ENCODE measurements at regions not wholly inside any gene's neighbourhood (a gene's known extent, or its start where the extent isn't known, plus 50 kb on each side); places are given as distances from the start of the nearest gene placed in this dataset.
"Not testable (repeated sequence)": the region's sequence is repeated elsewhere in the genome, so short reads cannot be mapped to it uniquely, and the experiment has no call there.

DNA sequence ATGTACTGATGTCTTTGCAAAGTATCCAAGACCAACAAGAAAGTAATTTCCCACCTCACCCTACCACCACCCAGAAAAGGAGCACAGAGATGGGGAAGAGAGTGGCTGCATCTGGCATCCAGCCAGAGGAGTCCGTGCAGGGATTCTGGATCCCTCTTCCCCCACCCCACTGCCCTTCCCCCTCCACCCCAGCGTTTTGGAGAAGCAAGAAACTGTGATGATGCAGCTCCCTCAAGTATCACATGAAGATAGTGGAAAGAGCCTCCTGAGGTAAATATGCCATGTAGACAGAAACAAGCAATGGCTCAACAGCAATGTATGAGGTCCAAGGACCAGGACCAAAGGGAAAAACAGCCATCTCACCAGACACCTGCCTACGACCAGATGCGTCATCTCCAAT, 153.8 kb downstream of the DEPDC1B start:
- DNase-seq = no peak

DNA sequence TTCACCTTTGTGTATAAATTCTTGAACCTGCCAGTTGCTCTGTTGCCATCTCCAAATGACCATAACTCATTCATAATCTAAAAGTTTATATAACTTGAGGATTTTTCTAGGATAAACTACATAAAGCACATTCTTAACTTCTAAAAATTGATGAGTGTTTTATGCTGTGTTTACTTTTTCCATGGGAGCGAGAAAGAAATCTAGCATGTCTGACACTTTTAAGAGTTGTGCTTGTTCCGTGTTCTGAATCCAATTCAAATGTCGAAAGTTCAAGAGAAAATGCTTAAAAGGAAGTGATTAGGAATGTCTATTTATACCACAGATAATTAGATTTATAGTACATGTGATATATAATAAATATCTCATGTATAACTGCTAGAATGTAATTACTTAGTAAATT, 154.4 kb downstream of the DEPDC1B start:
- no peak for DNase-seq

GRCh38 chr5:60544142-60544541, 155.8 kb downstream of the DEPDC1B start:
- no peak for DNase-seq

GRCh38 chr5:60541980-60542379, 158.0 kb downstream of the DEPDC1B start:
- DNase-seq = no peak

DNA sequence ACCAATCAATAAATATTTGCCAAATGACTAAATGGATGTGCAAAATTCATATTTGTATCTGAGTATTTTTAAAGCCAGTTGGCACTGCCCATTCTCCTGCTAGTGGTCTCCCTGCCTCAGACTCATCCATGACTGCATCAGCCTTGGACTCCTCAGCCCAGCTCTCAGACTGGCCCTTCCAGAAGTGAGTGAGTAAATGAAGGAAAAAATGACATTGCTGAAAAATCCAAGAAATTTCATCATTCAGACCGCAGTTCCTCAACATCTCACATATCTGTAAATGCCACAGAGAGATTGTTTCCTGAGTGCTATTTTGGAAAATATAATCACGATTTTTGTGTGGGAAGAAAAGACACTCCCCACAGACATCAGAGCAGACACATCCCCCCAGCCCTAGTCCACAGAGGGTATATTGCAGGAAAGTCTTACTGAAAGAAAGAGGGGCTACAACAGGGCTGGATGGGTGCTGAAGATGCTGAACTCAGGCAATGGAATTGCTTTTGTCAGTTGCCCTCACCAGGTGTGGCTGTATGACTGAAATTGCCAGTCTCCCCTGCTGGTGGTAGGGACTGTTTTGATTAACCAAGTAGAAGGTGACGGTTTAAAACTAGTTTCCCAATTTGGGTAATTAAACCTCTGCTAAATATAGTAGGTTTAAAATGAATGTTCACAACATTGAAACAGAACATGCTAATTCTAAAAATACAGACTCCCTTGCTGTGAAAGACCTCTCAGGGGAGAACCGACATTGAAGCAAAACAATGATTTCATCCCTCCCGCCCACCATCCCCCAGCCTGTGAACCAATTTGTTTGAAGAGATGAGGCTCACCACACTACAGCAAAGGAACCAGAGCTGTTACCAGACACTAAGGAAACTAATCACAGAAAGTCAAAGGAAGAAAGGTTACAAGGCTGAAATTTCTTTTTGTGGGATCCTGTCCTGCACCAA, 158.8 kb downstream of the DEPDC1B start:
- DNase-seq = no peak

- DNase-seq = no peak
These were observed 160.8 kb downstream of the DEPDC1B start for GRCh38 chr5:60538955-60539866.

GRCh38 chr5:60538426-60538825, 161.5 kb downstream of the DEPDC1B start:
- DNase-seq = no peak

- DNase-seq = no peak
These were observed 164.0 kb downstream of the DEPDC1B start for GRCh38 chr5:60535951-60536350.

DNA sequence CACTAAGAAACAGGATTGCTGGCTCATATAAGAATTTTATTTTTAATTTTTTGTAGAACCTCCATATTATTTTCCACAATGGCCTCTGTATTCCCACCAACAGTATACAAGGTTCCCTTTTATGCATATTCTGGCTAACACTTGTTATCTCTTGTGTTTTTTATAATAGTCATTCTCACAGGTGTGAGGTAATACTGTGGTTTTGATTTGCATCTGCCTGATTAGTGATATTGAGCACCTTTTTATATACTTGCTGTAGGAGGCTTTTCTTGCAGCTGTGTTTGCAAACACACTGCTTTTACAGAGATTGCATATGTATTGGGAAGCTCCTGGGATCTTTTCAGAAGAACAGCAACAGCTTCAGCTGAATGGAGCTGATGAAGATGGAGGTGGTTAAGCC, 164.8 kb downstream of the DEPDC1B start:
- DNase-seq = no peak

DNA sequence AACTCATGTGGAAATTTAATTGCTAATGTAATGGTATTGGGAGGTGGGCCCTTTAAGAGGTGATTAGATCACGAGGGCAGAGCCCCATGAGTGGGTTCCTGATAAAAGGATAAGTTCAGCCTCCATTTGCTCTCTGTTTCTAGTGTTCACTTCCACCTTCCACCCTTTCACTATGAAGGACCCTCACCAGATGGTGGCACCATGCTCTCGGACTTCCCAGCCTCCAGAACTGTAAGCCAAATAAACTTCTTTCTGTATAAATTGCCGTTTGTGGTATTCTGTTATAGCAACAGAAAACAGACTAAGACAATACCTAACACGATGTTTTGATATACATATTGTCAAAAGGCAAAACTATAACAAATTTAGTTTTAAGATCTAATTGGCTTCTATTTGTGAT, 166.2 kb downstream of the DEPDC1B start:
- DNase-seq = no peak

- DNase-seq = not testable (repeated sequence)
These were observed 167.2 kb downstream of the DEPDC1B start for GRCh38 chr5:60532796-60533195.

DNA sequence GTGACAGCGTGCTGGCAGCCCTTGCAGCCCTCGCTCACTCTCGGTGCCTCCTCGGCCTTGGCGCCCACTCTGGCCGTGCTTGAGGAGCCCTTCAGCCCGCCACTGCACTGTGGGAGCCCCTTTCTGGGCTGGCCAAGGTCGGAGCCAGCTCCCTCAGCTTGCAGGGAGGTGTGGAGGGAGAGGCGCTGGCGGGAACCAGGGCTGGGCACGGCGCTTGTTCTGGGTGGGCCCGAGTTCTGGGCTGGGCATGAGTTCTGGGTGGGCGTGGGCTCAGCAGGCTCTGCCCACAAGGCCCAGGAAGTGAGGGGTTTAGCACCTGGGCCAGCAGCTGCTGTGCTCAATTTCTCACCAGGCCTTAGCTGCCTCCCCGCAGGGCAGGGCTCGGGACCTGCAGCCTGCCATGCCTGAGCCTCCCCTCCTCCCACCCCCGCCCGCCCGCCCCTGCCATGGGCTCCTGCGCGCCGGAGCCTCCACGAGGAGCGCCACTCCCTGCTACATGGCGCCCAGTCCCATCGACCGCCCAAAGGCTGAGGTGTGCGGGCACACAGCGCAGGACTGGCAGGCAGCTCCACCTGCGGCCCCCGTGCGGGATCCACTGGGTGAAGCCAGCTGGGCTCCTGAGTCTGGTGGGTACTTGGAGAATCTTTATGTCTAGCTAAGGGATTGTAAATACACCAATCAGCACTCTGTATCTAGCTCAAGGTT, 169.7 kb downstream of the DEPDC1B start:
- DNase-seq = not testable (repeated sequence)

DNA sequence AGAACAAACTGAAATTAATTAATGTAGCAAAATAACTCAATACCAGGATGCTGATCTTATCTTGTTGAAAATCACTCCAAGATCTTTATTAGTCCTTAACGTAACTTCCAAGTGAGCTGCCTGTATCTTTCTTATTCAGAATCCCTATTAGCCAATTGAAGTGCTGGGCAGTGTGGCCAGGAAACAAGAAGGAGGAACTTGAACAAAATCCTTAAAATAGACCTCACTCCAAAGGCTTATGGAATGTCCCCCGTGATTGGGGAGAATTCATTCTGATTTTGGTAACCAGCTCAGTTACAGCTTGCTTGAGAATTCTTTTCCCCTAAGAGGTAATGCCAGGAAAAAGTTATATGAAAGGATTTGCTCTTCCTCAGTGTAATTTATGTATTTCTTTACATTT, 171.0 kb downstream of the DEPDC1B start:
- no peak for DNase-seq

GRCh38 chr5:60527072-60527471, 172.9 kb downstream of the DEPDC1B start:
- no peak for DNase-seq

DNA sequence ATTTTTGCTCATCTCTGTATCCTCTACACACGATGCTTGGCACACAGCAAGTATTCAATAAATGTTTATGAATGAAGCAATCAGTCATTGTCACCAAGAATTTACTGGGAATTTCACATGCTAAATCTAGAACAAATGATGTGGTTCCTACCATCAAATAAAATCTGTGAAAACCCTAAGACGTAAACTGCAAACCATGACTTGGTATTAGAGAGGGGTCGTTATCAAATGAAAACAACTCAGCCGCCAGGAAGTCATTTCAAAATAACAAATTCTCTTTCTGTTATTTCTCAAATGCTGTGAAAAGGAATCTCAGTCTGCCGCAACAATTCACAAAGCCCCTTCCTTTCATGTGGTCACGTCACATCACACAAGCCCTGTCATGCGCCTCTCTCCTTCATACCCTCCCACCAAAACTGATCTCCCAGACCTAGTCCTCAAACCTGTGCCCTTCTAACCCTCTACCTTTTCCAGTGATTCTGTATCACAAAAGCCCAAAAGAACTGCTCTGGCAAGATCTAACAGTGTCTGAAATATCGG, 173.6 kb downstream of the DEPDC1B start:
- no peak for DNase-seq

GRCh38 chr5:60522292-60522905, 177.6 kb downstream of the DEPDC1B start:
- DNase-seq = no peak

GRCh38 chr5:60521376-60522291, 178.3 kb downstream of the DEPDC1B start:
- DNase-seq = no peak

- DNase-seq = no peak
These were observed 179.3 kb downstream of the DEPDC1B start for GRCh38 chr5:60520451-60521227.

DNA sequence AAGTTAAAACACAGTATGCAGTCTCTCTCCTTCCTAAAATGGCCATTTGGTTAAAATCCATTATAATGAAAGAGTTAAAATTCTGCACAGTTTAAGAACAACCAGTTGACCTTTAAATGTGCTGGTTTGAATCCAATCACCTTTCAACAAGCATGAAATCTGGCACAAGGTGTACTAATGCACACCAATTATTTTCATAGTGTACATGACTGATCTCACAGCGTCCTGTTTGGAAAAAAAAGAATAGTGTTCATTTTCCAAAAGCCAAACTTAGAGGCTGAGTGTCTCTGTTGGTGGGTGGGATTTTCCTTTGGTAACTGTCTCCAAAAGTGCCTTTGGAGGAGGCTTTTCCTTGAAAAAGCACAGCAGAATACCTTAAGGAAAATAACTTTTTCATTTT, 180.6 kb downstream of the DEPDC1B start:
- DNase-seq = no peak

DNA sequence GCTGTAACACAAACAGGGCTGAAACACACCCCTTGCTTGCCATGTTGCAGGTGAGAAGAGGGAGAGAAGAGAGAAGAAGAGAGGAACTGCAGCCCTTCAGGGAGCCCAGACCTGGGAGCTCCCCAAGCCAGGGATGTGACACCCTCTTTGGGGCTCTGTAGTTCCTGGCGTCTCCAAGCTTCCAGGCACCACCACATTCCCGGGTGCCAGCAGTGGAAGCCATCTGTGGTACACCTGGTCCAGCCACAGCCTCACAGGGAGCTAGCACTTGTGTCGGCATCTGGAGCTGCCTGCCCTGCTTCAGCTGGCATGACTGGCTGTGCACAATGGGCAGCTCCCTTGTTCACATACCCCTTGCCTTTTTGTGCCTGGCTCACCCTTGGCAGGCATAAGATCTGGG, 182.1 kb downstream of the DEPDC1B start:
- no peak for DNase-seq

All from stimulated activated CD4-positive, alpha-beta T cell treated with anti-CD3 and anti-CD28 coated beads, Interleukin-2, amount 100 ng/mL, for 24 hours (primary cell).